Vagina (tissue), 2 donors: ENCODE measurements at regions not wholly inside any gene's neighbourhood (a gene's known extent, or its start where the extent isn't known, plus 50 kb on each side); places are given as distances from the start of the nearest gene placed in this dataset.

ENCODE experiments used
- DNase-seq, 2 donors: peaks; one replicate each; pipeline ENCODE4 v3.0.0-alpha.2; 2017; ENCODE audit errors: extremely low spot score in 2 of 2
- H3K27ac ChIP-seq: fragments of 200-600 bp; sonication (generic); one replicate; pipeline ENCODE4 v1.5.1; 2019
- H3K27me3 ChIP-seq: fragments of 200-600 bp; sonication (generic); one replicate; pipeline ENCODE4 v1.5.1; 2019
- H3K36me3 ChIP-seq, 2 donors: fragments of 200-600 bp; sonication (generic); one replicate each; pipeline ENCODE4 v1.5.1; 2017 to 2019
- H3K4me1 ChIP-seq: fragments of 200-600 bp; sonication (generic); one replicate; pipeline ENCODE4 v1.5.1; 2019
- H3K4me3 ChIP-seq, 2 donors: fragments of 200-600 bp; sonication (generic); 1 replicate in 1 of 2; 2 replicates in 1 of 2; pipeline ENCODE4 v1.5.1; 2016 to 2019
- H3K9me3 ChIP-seq: fragments of 200-600 bp; sonication (generic); one replicate; pipeline ENCODE4 v1.5.1; 2019
- POLR2A ChIP-seq, 2 donors: fragments of 450-650 bp; IDR thresholded peaks; one replicate each; pipeline ENCODE4 v1.6.1; 2017; ENCODE audit warnings: antibody characterized with exemption in 2 of 2, mild to moderate bottlenecking in 2 of 2, moderate library complexity in 2 of 2
- POLR2AphosphoS5 ChIP-seq, 2 donors: sonication (generic); formaldehyde crosslinking; IDR thresholded peaks; one replicate each; pipeline ENCODE4 v1.9.0; 2017; ENCODE audit warnings: antibody characterized with exemption in 2 of 2, mild to moderate bottlenecking in 2 of 2, low read depth in 1 of 2; ENCODE audit not compliant: insufficient read depth in 1 of 2
- intact Hi-C: fragments of 100-400 bp; cut with DNase I; formaldehyde crosslinking; loops from one replicate; pipeline ENCODE4 v1.15.1; 2023
- TF ChIP-seq, protein P1 (sequence below), 3 experiments: fragments of 450-650 bp in 2 of 3; fragments of 200-600 bp in 1 of 3; sonication (generic) in 1 of 3; IDR thresholded peaks; one replicate each; pipeline ENCODE4 v1.5.1; 2017 to 2019; ENCODE audit warnings: antibody characterized with exemption in 3 of 3, mild to moderate bottlenecking in 2 of 3, moderate library complexity in 2 of 3

DNA sequence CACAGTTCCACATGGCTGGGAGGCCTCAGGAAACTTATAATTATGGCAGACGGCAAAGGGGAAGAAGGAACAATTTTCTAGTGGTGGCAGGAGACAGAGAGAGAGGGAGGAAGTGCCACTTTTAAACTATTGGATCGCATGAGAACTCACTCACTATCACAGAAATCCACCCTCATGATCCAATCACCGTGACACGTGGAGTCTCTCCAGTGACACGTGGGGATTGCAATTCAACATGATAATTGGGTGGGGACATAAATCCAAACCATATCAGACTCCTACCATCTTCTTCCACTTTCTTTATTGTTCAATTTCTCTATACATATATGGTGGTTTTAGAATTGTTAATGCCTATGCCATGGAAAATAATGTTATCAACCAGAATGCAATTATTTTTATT lies 103.7 kb upstream of the SYT1 start:
- H3K27ac ChIP-seq, result no peak overlapping the region
- TF ChIP-seq POLR2A (IDR thresholded peaks at IDR 0.05) (no peak), POLR2AphosphoS5 (IDR thresholded peaks at IDR 0.05; ENCODE audit: insufficient read depth in 1 of 2, low read depth in 1 of 2) (no peak)
- TF ChIP-seq, protein P1, sequence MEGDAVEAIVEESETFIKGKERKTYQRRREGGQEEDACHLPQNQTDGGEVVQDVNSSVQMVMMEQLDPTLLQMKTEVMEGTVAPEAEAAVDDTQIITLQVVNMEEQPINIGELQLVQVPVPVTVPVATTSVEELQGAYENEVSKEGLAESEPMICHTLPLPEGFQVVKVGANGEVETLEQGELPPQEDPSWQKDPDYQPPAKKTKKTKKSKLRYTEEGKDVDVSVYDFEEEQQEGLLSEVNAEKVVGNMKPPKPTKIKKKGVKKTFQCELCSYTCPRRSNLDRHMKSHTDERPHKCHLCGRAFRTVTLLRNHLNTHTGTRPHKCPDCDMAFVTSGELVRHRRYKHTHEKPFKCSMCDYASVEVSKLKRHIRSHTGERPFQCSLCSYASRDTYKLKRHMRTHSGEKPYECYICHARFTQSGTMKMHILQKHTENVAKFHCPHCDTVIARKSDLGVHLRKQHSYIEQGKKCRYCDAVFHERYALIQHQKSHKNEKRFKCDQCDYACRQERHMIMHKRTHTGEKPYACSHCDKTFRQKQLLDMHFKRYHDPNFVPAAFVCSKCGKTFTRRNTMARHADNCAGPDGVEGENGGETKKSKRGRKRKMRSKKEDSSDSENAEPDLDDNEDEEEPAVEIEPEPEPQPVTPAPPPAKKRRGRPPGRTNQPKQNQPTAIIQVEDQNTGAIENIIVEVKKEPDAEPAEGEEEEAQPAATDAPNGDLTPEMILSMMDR (IDR thresholded peaks at IDR 0.05), result no peak
- intact Hi-C loops, result no loop called here

DNA sequence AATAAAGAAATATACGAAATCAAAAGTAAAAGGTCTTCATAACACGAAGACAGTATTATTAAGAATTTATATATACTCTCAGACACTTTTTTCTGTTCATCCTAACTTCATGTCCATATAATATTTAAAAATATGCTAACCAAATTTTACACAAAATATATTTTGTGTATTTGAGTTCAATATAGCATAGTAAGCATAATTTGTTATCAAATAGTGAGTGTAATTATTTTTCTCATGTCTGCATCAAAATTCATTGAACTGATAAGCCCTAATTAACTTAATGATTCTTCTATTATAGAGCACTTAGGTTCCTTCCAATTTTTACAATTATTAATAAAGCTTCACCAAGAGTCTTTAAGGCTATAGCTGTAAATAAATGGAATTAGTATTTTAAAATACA lies 99.7 kb upstream of the SYT1 start:
- no peak for DNase-seq
- TF ChIP-seq POLR2A (IDR thresholded peaks at IDR 0.05) (no peak), POLR2AphosphoS5 (IDR thresholded peaks at IDR 0.05; ENCODE audit: insufficient read depth in 1 of 2, low read depth in 1 of 2) (no peak)
- TF ChIP-seq, protein P1 (IDR thresholded peaks at IDR 0.05), result no peak
- H3K27me3 ChIP-seq, result no peaks in the 10 kb centered on the region
- H3K4me3 ChIP-seq, result no peak overlapping the region
- intact Hi-C loops, result no loop called here
- no peak overlapping the region for H3K27ac ChIP-seq
- H3K36me3 ChIP-seq, result no peaks in the 10 kb centered on the region
- H3K4me1 ChIP-seq, result no peaks in the 10 kb centered on the region
- H3K9me3 ChIP-seq, result no peaks in the 10 kb centered on the region

More for the DNA sequence above, 103.7 kb upstream of the SYT1 start:
- H3K9me3 ChIP-seq, result no peaks in the 10 kb centered on the region
- no peak for DNase-seq
- no peaks in the 10 kb centered on the region for H3K27me3 ChIP-seq
- H3K36me3 ChIP-seq, result no peaks in the 10 kb centered on the region
- no peaks in the 10 kb centered on the region for H3K4me1 ChIP-seq
- H3K4me3 ChIP-seq, result no peak overlapping the region

DNA sequence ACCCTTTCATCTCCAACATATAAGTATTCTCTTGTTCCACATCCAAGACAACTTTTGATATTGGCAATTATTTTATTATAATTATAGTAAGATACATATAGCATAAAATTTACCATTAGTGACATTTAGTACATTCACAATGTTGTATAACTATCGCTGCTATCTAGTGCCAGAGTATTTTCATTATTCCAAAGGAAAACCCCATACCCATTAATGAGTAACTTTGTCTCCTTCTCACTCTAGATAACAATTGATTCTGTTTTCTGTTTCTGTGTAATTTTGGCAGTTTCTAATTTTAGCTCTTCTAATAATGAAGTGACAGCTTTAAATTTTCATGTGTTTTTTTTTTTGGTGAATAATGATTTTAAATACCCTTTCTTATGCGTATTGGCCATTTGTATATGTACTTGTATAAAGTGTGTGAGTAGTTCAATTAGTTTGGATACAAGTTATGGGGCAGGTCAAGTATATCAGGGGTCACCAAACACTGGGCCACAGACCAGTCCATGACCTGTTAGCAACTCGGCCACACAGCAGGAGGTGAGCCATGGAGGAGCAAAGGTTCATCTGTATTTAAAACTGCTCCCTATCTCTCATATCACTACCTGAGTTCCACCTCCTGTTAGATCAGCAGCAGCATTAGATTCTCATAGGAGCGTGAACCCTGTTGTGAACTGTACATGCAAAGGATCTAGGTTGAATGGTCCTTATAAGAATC lies 97.2 kb upstream of the SYT1 start:
- Histone ChIP-seq H3K36me3 (no peaks in the 10 kb centered on the region), H3K4me3 (no peak overlapping the region), H3K9me3 (no peaks in the 10 kb centered on the region), H3K27me3 (no peaks in the 10 kb centered on the region), H3K27ac (no peak overlapping the region), H3K4me1 (no peaks in the 10 kb centered on the region)
- no peak for DNase-seq
- intact Hi-C loops, result no loop called here
- TF ChIP-seq POLR2AphosphoS5 (IDR thresholded peaks at IDR 0.05; ENCODE audit: insufficient read depth in 1 of 2, low read depth in 1 of 2) (no peak), POLR2A (IDR thresholded peaks at IDR 0.05) (no peak)
- TF ChIP-seq, protein P1 (IDR thresholded peaks at IDR 0.05), result no peak

DNA sequence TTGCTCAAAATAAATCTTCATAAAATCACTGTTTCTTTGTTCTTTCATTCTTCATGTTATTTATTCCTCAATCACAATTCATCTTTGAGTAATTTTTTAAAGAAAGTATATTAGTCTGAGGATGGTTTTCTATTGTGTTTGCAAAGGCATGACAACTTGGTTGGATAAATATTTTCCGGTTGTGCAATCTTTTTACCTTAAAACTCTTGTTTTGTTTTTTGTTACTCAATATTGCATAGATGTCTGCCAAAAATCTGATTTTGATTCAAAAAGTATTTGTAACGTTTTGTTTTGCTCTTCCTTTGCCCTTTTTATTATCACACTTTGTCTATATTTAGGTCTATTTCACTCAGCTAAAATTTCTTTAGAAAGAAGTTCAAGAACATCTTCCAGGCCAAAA lies 86.2 kb upstream of the SYT1 start:
- TF ChIP-seq, protein P1 (IDR thresholded peaks at IDR 0.05), result no peak
- TF ChIP-seq POLR2A (IDR thresholded peaks at IDR 0.05) (no peak), POLR2AphosphoS5 (IDR thresholded peaks at IDR 0.05; ENCODE audit: insufficient read depth in 1 of 2, low read depth in 1 of 2) (no peak)
- Histone ChIP-seq H3K9me3 (no peaks in the 10 kb centered on the region), H3K4me1 (no peaks in the 10 kb centered on the region), H3K36me3 (no peaks in the 10 kb centered on the region), H3K27ac (no peak overlapping the region), H3K4me3 (no peak overlapping the region), H3K27me3 (no peaks in the 10 kb centered on the region)
- no peak for DNase-seq
- intact Hi-C loops, result no loop called here

DNA sequence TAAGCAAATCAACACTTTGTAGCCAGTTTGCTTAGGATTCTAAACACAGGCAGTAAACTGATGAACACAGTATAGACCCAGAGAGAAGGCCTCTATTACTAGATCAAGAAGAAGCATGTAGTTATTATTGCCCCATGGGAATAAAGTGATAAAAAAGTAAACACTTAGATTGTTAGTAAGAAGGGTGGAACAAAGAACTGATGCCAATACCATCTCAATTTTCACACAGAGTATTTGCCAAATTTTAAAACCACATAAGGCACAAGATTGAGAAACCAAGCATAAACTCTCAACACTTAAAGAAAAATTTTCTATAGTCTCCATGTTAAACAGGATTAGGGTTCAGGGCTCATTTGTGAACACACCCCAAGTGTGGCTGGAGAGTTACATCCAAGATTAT lies 77.0 kb upstream of the SYT1 start:
- Histone ChIP-seq H3K36me3 (no peaks in the 10 kb centered on the region), H3K4me1 (no peaks in the 10 kb centered on the region), H3K4me3 (no peak overlapping the region), H3K27me3 (no peaks in the 10 kb centered on the region), H3K9me3 (no peaks in the 10 kb centered on the region), H3K27ac (no peak overlapping the region)
- no peak for DNase-seq
- intact Hi-C loops, result no loop called here
- TF ChIP-seq, protein P1 (IDR thresholded peaks at IDR 0.05), result no peak
